Esophagus squamous epithelium (tissue), 4 donors: ENCODE measurements at regions not wholly inside any gene's neighbourhood (a gene's known extent, or its start where the extent isn't known, plus 50 kb on each side); places are given as distances from the start of the nearest gene placed in this dataset.

ENCODE experiments used
- POLR2A ChIP-seq, 4 donors: fragments of 450-650 bp; IDR thresholded peaks; one replicate each; pipeline ENCODE4 v1.6.1; 2017; ENCODE audit warnings: antibody characterized with exemption in 4 of 4, mild to moderate bottlenecking in 4 of 4, moderate library complexity in 3 of 4
- TF ChIP-seq, protein P1 (sequence below), 6 experiments: fragments of 450-650 bp in 4 of 6; fragments of 200-600 bp in 2 of 6; sonication (generic) in 2 of 6; IDR thresholded peaks; one replicate each; pipeline ENCODE4 v1.5.1; 2016 to 2019; ENCODE audit warnings: antibody characterized with exemption in 6 of 6, mild to moderate bottlenecking in 4 of 6, moderate library complexity in 4 of 6

GRCh38 chr3:84108442-84108971, 850.3 kb upstream of the CADM2 start:
- TF ChIP-seq, protein P1, sequence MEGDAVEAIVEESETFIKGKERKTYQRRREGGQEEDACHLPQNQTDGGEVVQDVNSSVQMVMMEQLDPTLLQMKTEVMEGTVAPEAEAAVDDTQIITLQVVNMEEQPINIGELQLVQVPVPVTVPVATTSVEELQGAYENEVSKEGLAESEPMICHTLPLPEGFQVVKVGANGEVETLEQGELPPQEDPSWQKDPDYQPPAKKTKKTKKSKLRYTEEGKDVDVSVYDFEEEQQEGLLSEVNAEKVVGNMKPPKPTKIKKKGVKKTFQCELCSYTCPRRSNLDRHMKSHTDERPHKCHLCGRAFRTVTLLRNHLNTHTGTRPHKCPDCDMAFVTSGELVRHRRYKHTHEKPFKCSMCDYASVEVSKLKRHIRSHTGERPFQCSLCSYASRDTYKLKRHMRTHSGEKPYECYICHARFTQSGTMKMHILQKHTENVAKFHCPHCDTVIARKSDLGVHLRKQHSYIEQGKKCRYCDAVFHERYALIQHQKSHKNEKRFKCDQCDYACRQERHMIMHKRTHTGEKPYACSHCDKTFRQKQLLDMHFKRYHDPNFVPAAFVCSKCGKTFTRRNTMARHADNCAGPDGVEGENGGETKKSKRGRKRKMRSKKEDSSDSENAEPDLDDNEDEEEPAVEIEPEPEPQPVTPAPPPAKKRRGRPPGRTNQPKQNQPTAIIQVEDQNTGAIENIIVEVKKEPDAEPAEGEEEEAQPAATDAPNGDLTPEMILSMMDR (IDR thresholded peaks at IDR 0.05) = no peak
- TF ChIP-seq POLR2A (IDR thresholded peaks at IDR 0.05) = no peak
